Keratinocyte (primary cell): ENCODE measurements at regions not wholly inside any gene's neighbourhood (a gene's known extent, or its start where the extent isn't known, plus 50 kb on each side); places are given as distances from the start of the nearest gene placed in this dataset.

Source experiments
- CTCF ChIP-seq, 3 experiments: IDR thresholded peaks in 1 of 3; conservative IDR thresholded peaks in 1 of 3; optimal IDR thresholded peaks in 1 of 3; 2 replicates in 2 of 3; 3 replicates in 1 of 3; pipeline versions ENCODE3 to v1.5.1; 2011; ENCODE audit warnings: low read length in 3 of 3, mild to moderate bottlenecking in 3 of 3, moderate library complexity in 2 of 3, control low read depth in 1 of 3, inconsistent platforms in 1 of 3; ENCODE audit not compliant: insufficient read depth in 2 of 3; ENCODE audit errors: extremely low read depth in 1 of 3
- EZH2 ChIP-seq: IDR thresholded peaks from one replicate; pipeline ENCODE4 v1.6.1; 2012; ENCODE audit warnings: inconsistent platforms, mild to moderate bottlenecking, low read length, moderate library complexity

- TF ChIP-seq CTCF (optimal IDR thresholded peaks at IDR 0.05 in 1 of 3, IDR thresholded peaks at IDR 0.05 in 1 of 3, conservative IDR thresholded peaks at IDR 0.05 in 1 of 3; ENCODE audit: extremely low read depth in 1 of 3, insufficient read depth in 2 of 3, low read length in 3 of 3), result no peak
- no peak for TF ChIP-seq EZH2
Measured at GRCh38 chr14:87815121-87815520, 177.9 kb downstream of the GALC start.
